Activated CD4-positive, alpha-beta memory T cell treated with anti-CD3 and anti-CD28 coated beads for 36 hours (primary cell): ENCODE measurements at regions not wholly inside any gene's neighbourhood (a gene's known extent, or its start where the extent isn't known, plus 50 kb on each side); places are given as distances from the start of the nearest gene placed in this dataset.
"Not testable (repeated sequence)": the region's sequence is repeated elsewhere in the genome, so short reads cannot be mapped to it uniquely, and the experiment has no call there.

Experiments used
- CTCF ChIA-PET: fragments of 350-600 bp; sonication (Branson Sonifier 250); formaldehyde crosslinking; loops from one replicate; lab custom pipeline; 2021; ENCODE audit warnings: antibody characterized with exemption, inconsistent platforms; lab: Charles Lee
- POLR2A ChIA-PET: fragments of 350-600 bp; sonication (Branson Sonifier 250); formaldehyde crosslinking; loops from one replicate; lab custom pipeline; 2021; ENCODE audit warnings: antibody characterized with exemption; lab: Charles Lee
- DNase-seq: peaks from one replicate; pipeline ENCODE4 v3.0.0-alpha.2; 2020
- H3K27ac Mint-ChIP-seq: one replicate; pipeline ENCODE4 v1.8.0; 2021; ENCODE audit warnings: mixed read lengths
- H3K27me3 Mint-ChIP-seq: one replicate; pipeline ENCODE4 v1.8.0; 2021; ENCODE audit warnings: mixed read lengths
- H3K36me3 Mint-ChIP-seq: one replicate; pipeline ENCODE4 v1.8.0; 2021; ENCODE audit warnings: mixed read lengths
- H3K4me1 Mint-ChIP-seq: one replicate; pipeline ENCODE4 v1.8.0; 2021; ENCODE audit warnings: low read depth, mixed read lengths
- H3K4me3 Mint-ChIP-seq: one replicate; pipeline ENCODE4 v1.8.0; 2021; ENCODE audit warnings: mild to moderate bottlenecking, mixed read lengths
- H3K9me3 Mint-ChIP-seq: one replicate; pipeline ENCODE4 v1.8.0; 2021; ENCODE audit warnings: mixed read lengths
- intact Hi-C: fragments of 100-400 bp; cut with micrococcal nuclease; formaldehyde crosslinking; loops from one replicate; pipeline ENCODE4 v1.15.1; 2023

GRCh38 chr1:101460739-101461138 is 223.9 kb downstream of the S1PR1 start:
- POLR2A ChIA-PET: no interaction called here
- CTCF ChIA-PET: interaction anchor here (0.7 kb wide), 1 partner anchor 13 kb away, joined by 3 read pairs; no protein-coding TSS in a partner anchor

GRCh38 chr1:101463195-101463594 is 226.4 kb downstream of the S1PR1 start:
- Mint-ChIP-seq H3K36me3 (no peaks in the 10 kb centered on the region), H3K27ac (no peak overlapping the region), H3K9me3 (no peaks in the 10 kb centered on the region), H3K4me3 (no peak overlapping the region), H3K27me3 (no peaks in the 10 kb centered on the region), H3K4me1 (no peaks in the 10 kb centered on the region)
- intact Hi-C loops: no loop called here
- CTCF ChIA-PET: interaction anchor here (0.6 kb wide), 1 partner anchor 11 kb away, joined by 3 read pairs; no protein-coding TSS in a partner anchor
- POLR2A ChIA-PET: no interaction called here
- no peak for DNase-seq

More at GRCh38 chr1:101460739-101461138, 223.9 kb downstream of the S1PR1 start:
- Mint-ChIP-seq H3K9me3 (no peaks in the 10 kb centered on the region), H3K4me1 (no peaks in the 10 kb centered on the region), H3K27ac (no peak overlapping the region), H3K4me3 (no peak overlapping the region), H3K27me3 (no peaks in the 10 kb centered on the region), H3K36me3 (no peaks in the 10 kb centered on the region)
- intact Hi-C loops: no loop called here
- DNase-seq: no peak

- H3K9me3 Mint-ChIP-seq: no peaks in the 10 kb centered on the region
- no peaks in the 10 kb centered on the region for H3K36me3 Mint-ChIP-seq
- no peak overlapping the region for H3K4me3 Mint-ChIP-seq
- no peaks in the 10 kb centered on the region for H3K27me3 Mint-ChIP-seq
- CTCF ChIA-PET: interaction anchor here (0.7 kb wide), 1 partner anchor 9 kb away, joined by 3 read pairs; no protein-coding TSS in a partner anchor
- POLR2A ChIA-PET: no interaction called here
- no peak for DNase-seq
- H3K27ac Mint-ChIP-seq: no peak overlapping the region
- intact Hi-C loops: no loop called here
- no peaks in the 10 kb centered on the region for H3K4me1 Mint-ChIP-seq
Observed at GRCh38 chr1:101465941-101466340, 229.1 kb downstream of the S1PR1 start.

- H3K4me3 Mint-ChIP-seq: no peak overlapping the region
- intact Hi-C loops: no loop called here
- ChIA-PET POLR2A (no interaction called here), CTCF (interaction anchor here (0.6 to 3.4 kb wide), 14 partner anchors 8 to 165 kb away, joined by 3 to 13 read pairs (median 3); no protein-coding TSS in a partner anchor)
- H3K4me1 Mint-ChIP-seq: no peaks in the 10 kb centered on the region
- peaks cover 2% of the 10 kb centered on the region for H3K27me3 Mint-ChIP-seq
- no peak overlapping the region for H3K27ac Mint-ChIP-seq
- peaks cover 22% of the 10 kb centered on the region for H3K9me3 Mint-ChIP-seq
- peaks cover 1% of the 10 kb centered on the region for H3K36me3 Mint-ChIP-seq
- no peak for DNase-seq
Observed at GRCh38 chr1:101474039-101474665, 237.3 kb downstream of the S1PR1 start.

- intact Hi-C loops: no loop called here
- peaks cover 2% of the 10 kb centered on the region for H3K27me3 Mint-ChIP-seq
- POLR2A ChIA-PET: no interaction called here
Observed at GRCh38 chr1:101476541-101476940, 239.7 kb downstream of the S1PR1 start.

DNA sequence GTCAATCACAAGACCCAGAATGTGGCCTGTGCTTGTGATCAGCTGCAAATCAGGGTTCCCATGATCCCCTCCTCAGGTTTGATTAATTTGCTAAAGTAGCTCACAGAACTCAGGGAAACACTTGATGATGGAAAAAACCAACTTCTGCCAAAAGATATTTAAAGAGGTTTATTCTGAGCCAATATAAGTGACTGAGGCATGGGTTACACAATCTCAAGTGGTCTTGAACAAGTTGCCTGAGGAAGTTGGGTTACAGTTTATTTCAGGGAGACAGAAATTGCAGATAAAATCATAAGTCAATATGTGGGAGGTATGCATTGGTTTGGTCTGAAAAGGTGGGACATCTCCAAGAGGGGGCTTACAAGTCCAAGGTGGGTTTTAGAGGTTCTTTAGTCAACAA is 243.1 kb downstream of the S1PR1 start:
- Mint-ChIP-seq H3K9me3 (no peaks in the 10 kb centered on the region), H3K27ac (no peak overlapping the region), H3K4me3 (no peak overlapping the region), H3K27me3 (peaks cover 1% of the 10 kb centered on the region), H3K36me3 (no peaks in the 10 kb centered on the region), H3K4me1 (no peaks in the 10 kb centered on the region)
- no peak for DNase-seq
- CTCF ChIA-PET: no interaction called here
- POLR2A ChIA-PET: no interaction called here
- intact Hi-C loops: no loop called here

More at GRCh38 chr1:101476541-101476940, 239.7 kb downstream of the S1PR1 start:
- no peak for DNase-seq
- CTCF ChIA-PET: interaction anchor here (2.9 to 3.4 kb wide), 2 partner anchors 30 to 167 kb away, joined by 13 read pairs; no protein-coding TSS in a partner anchor
- Mint-ChIP-seq H3K9me3 (peaks cover 16% of the 10 kb centered on the region), H3K4me1 (no peaks in the 10 kb centered on the region), H3K4me3 (no peak overlapping the region), H3K36me3 (peaks cover 1% of the 10 kb centered on the region), H3K27ac (no peak overlapping the region)

- DNase-seq: no peak
- POLR2A ChIA-PET: no interaction called here
- Mint-ChIP-seq H3K27ac (no peak overlapping the region), H3K4me1 (no peaks in the 10 kb centered on the region), H3K27me3 (peaks cover 1% of the 10 kb centered on the region), H3K9me3 (no peaks in the 10 kb centered on the region), H3K36me3 (no peaks in the 10 kb centered on the region), H3K4me3 (no peak overlapping the region)
- intact Hi-C loops: no loop called here
- CTCF ChIA-PET: interaction anchor here (1.6 kb wide), 1 partner anchor 9 kb away, joined by 5 read pairs; no protein-coding TSS in a partner anchor
Observed at GRCh38 chr1:101482306-101482705, 245.5 kb downstream of the S1PR1 start.

- no peaks in the 10 kb centered on the region for H3K36me3 Mint-ChIP-seq
- POLR2A ChIA-PET: no interaction called here
- DNase-seq: no peak
- CTCF ChIA-PET: interaction anchor here (1.2 to 1.6 kb wide), 3 partner anchors 11 to 36 kb away, joined by 3 to 6 read pairs (median 5); no protein-coding TSS in a partner anchor
- H3K27ac Mint-ChIP-seq: no peak overlapping the region
- no peaks in the 10 kb centered on the region for H3K9me3 Mint-ChIP-seq
- no peak overlapping the region for H3K4me3 Mint-ChIP-seq
- intact Hi-C loops: no loop called here
- peaks cover 1% of the 10 kb centered on the region for H3K27me3 Mint-ChIP-seq
- no peaks in the 10 kb centered on the region for H3K4me1 Mint-ChIP-seq
Observed at GRCh38 chr1:101483982-101484688, 247.3 kb downstream of the S1PR1 start.

DNA sequence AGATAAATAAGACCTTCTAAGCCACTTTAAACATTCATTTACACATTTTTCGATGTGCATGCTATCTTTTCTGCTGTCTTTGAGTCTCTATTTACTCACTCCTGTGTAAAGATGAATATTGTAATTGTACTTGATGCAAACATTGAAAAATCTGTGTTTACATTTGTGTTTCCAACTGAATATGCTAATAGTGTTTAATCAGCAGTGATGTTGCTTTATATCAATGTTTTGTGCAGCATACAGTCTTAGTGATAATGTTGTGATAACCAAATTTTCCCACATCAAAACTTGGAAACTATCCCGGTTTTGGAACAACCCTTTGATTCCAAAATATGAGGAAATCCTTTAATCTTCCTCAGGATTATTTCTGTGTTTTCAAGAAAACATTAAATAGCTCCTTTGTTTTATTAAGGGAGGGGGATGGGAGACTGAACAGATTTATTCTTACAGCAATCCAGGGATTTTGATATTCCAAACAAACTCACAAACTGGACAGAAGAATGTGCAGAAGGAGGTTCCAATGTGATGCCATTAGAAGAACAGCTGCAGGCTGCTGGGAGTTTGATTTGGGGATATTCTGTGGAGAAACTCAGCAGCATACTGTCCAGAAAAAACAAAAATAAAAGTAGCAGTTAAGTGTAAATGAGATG is 248.0 kb downstream of the S1PR1 start:
- peaks cover 6% of the 10 kb centered on the region for H3K9me3 Mint-ChIP-seq
- H3K27me3 Mint-ChIP-seq: peaks cover 1% of the 10 kb centered on the region
- POLR2A ChIA-PET: no interaction called here
- intact Hi-C loops: no loop called here
- CTCF ChIA-PET: interaction anchor here (1.2 to 2.4 kb wide), 2 partner anchors 11 to 22 kb away, joined by 6 to 8 read pairs; no protein-coding TSS in a partner anchor
- H3K4me3 Mint-ChIP-seq: no peak overlapping the region
- H3K36me3 Mint-ChIP-seq: no peaks in the 10 kb centered on the region
- no peaks in the 10 kb centered on the region for H3K4me1 Mint-ChIP-seq
- no peak overlapping the region for H3K27ac Mint-ChIP-seq
- DNase-seq: no peak

- Mint-ChIP-seq H3K9me3 (peaks cover 13% of the 10 kb centered on the region), H3K36me3 (no peaks in the 10 kb centered on the region), H3K27ac (no peak overlapping the region), H3K27me3 (peaks cover 1% of the 10 kb centered on the region), H3K4me3 (no peak overlapping the region), H3K4me1 (no peaks in the 10 kb centered on the region)
- POLR2A ChIA-PET: no interaction called here
- CTCF ChIA-PET: interaction anchor here (1.3 to 2.4 kb wide), 2 partner anchors 12 to 21 kb away, joined by 4 to 8 read pairs; no protein-coding TSS in a partner anchor
- intact Hi-C loops: no loop called here
- no peak for DNase-seq
Observed at GRCh38 chr1:101485712-101486111, 248.9 kb downstream of the S1PR1 start.

- DNase-seq, H3K36me3 Mint-ChIP-seq, H3K27ac Mint-ChIP-seq, POLR2A ChIA-PET, CTCF ChIA-PET, intact Hi-C loops, H3K4me1 Mint-ChIP-seq, H3K27me3 Mint-ChIP-seq, H3K4me3 Mint-ChIP-seq: not testable (repeated sequence)
- peaks cover 15% of the 10 kb centered on the region for H3K9me3 Mint-ChIP-seq
Observed at GRCh38 chr1:101492144-101492543, 255.3 kb downstream of the S1PR1 start.

GRCh38 chr1:101493920-101494319 is 257.1 kb downstream of the S1PR1 start:
- H3K4me3 Mint-ChIP-seq, POLR2A ChIA-PET, H3K27ac Mint-ChIP-seq, DNase-seq, H3K36me3 Mint-ChIP-seq, intact Hi-C loops, H3K4me1 Mint-ChIP-seq, H3K27me3 Mint-ChIP-seq: not testable (repeated sequence)
- CTCF ChIA-PET: interaction anchor here (1.3 kb wide), 1 partner anchor 13 kb away, joined by 3 read pairs; no protein-coding TSS in a partner anchor
- peaks cover 15% of the 10 kb centered on the region for H3K9me3 Mint-ChIP-seq
